SJSA1 (cell line): ENCODE measurements at regions not wholly inside any gene's neighbourhood (a gene's known extent, or its start where the extent isn't known, plus 50 kb on each side); places are given as distances from the start of the nearest gene placed in this dataset.

Experiments used
- DNase-seq, 2 experiments: peaks; one replicate each; pipeline ENCODE4 v3.0.0-alpha.2; 2015 to 2020; ENCODE audit warnings: low spot score in 2 of 2, low read depth in 1 of 2
- H3K27ac ChIP-seq: fragments of 250-450 bp; sonication (Bioruptor Pico); 2 replicates; pipeline ENCODE4 v1.5.1; 2020; ENCODE audit warnings: mild to moderate bottlenecking, moderate library complexity
- H3K27me3 ChIP-seq: fragments of 250-450 bp; sonication (Bioruptor Pico); replicated peaks from 2 replicates; pipeline ENCODE4 v1.5.1; 2020; ENCODE audit warnings: mild to moderate bottlenecking, moderate library complexity
- H3K36me3 ChIP-seq: fragments of 250-450 bp; sonication (Bioruptor Pico); 2 replicates; pipeline ENCODE4 v1.5.1; 2020; ENCODE audit warnings: mild to moderate bottlenecking
- H3K4me1 ChIP-seq: fragments of 250-450 bp; sonication (Bioruptor Pico); replicated peaks from 2 replicates; pipeline ENCODE4 v1.6.1; 2021; ENCODE audit warnings: mild to moderate bottlenecking
- H3K4me3 ChIP-seq: fragments of 250-450 bp; sonication (Bioruptor Pico); 2 replicates; pipeline ENCODE4 v1.5.1; 2020; ENCODE audit warnings: mild to moderate bottlenecking
- H3K9me3 ChIP-seq: fragments of 250-450 bp; sonication (Bioruptor Pico); replicated peaks from 2 replicates; pipeline ENCODE4 v1.5.1; 2020; ENCODE audit warnings: mild to moderate bottlenecking

- Histone ChIP-seq H3K27me3 (no peaks in the 10 kb centered on the region; the same call in none of the 2 replicates), H3K27ac (no peak overlapping the region)
- peak in 1 of 2 experiments; percentile 26 for DNase-seq
Measured at GRCh38 chr6:75546381-75546780, 52.8 kb upstream of the FILIP1 start.

GRCh38 chr6:75550544-75551167 is 51.0 kb upstream of the SENP6 start:
- no peaks in the 10 kb centered on the region for H3K9me3 ChIP-seq
- no peak overlapping the region for H3K27ac ChIP-seq
- no peak overlapping the region for H3K4me3 ChIP-seq
- H3K4me1 ChIP-seq: 0 out of 2 replicates have a peak, but pooled peaks cover 5% of the 10 kb centered on the region
- H3K36me3 ChIP-seq: no peaks in the 10 kb centered on the region
- DNase-seq: peak in 1 of 2 experiments; percentile 54
- H3K27me3 ChIP-seq: no peaks in the 10 kb centered on the region; the same call in none of the 2 replicates

More at GRCh38 chr6:75546381-75546780, 52.8 kb upstream of the FILIP1 start:
- Histone ChIP-seq H3K4me1 (0 out of 2 replicates have a peak, but pooled peaks cover 3% of the 10 kb centered on the region), H3K36me3 (no peaks in the 10 kb centered on the region), H3K9me3 (no peaks in the 10 kb centered on the region), H3K4me3 (no peak overlapping the region)

- no peak overlapping the region for H3K4me3 ChIP-seq
- DNase-seq: no peak
- no peaks in the 10 kb centered on the region; the same call in none of the 2 replicates for H3K27me3 ChIP-seq
- H3K4me1 ChIP-seq: 0 out of 2 replicates have a peak, but pooled peaks cover 5% of the 10 kb centered on the region
- H3K9me3 ChIP-seq: no peaks in the 10 kb centered on the region
- H3K27ac ChIP-seq: no peak overlapping the region
- H3K36me3 ChIP-seq: no peaks in the 10 kb centered on the region
Measured at GRCh38 chr6:75551367-75551952, 50.2 kb upstream of the SENP6 start.
